Keratinocyte (primary cell): ENCODE measurements at regions not wholly inside any gene's neighbourhood (a gene's known extent, or its start where the extent isn't known, plus 50 kb on each side); places are given as distances from the start of the nearest gene placed in this dataset.

ENCODE experiments used
- DNase-seq: peaks from one replicate; pipeline ENCODE4 v3.0.0-alpha.2; 2011; ENCODE audit warnings: low read depth, missing footprints, low spot score
- FAIRE-seq: peaks from 2 replicates; lab custom pipeline; 2011; peaks lifted over from hg19 to GRCh38; lab: Jason Lieb, UNC
- H2AFZ ChIP-seq: 2 replicates; pipeline ENCODE4 v1.6.0; 2012; ENCODE audit warnings: low read length, control low read depth, inconsistent platforms; ENCODE audit not compliant: control insufficient read depth
- H3K27ac ChIP-seq: 2 replicates; pipeline ENCODE4 v1.5.1; 2011; ENCODE audit warnings: low read length; ENCODE audit not compliant: control insufficient read depth, insufficient read depth
- H3K27me3 ChIP-seq: 3 replicates; pipeline ENCODE4 v1.6.0; 2011; ENCODE audit warnings: low read length; ENCODE audit not compliant: control insufficient read depth, insufficient read depth; ENCODE audit errors: extremely low read depth
- H3K36me3 ChIP-seq, 2 experiments: 2 replicates in 1 of 2; 3 replicates in 1 of 2; pipeline ENCODE4 v1.5.1; 2011; ENCODE audit warnings: low read length in 2 of 2, mild to moderate bottlenecking in 1 of 2; ENCODE audit not compliant: control insufficient read depth in 2 of 2, insufficient read depth in 2 of 2; ENCODE audit errors: extremely low read depth in 1 of 2
- H3K4me1 ChIP-seq: 3 replicates; pipeline ENCODE4 v1.5.1; 2011; ENCODE audit warnings: low read length; ENCODE audit not compliant: control insufficient read depth, insufficient read depth; ENCODE audit errors: extremely low read depth
- H3K4me2 ChIP-seq: 3 replicates; pipeline ENCODE4 v1.6.0; 2011; ENCODE audit warnings: low read depth, low read length; ENCODE audit not compliant: control insufficient read depth, insufficient read depth; ENCODE audit errors: extremely low read depth
- H3K4me3 ChIP-seq, 3 experiments: fragments of 200-600 bp in 1 of 3; sonication (generic) in 1 of 3; 2 replicates in 2 of 3; 3 replicates in 1 of 3; pipeline ENCODE4 v1.5.1; 2011 to 2016; ENCODE audit warnings: low read length in 3 of 3, mild to moderate bottlenecking in 3 of 3, control low read depth in 2 of 3, inconsistent platforms in 1 of 3, low read depth in 1 of 3, mixed read lengths in 1 of 3, mixed run types in 1 of 3, moderate library complexity in 1 of 3; ENCODE audit not compliant: control insufficient read depth in 2 of 3, insufficient read depth in 2 of 3; ENCODE audit errors: extremely low read depth in 1 of 3
- H3K79me2 ChIP-seq: 2 replicates; pipeline ENCODE4 v1.6.0; 2012; ENCODE audit warnings: low read length; ENCODE audit not compliant: control insufficient read depth, insufficient read depth
- H3K9ac ChIP-seq: 3 replicates; pipeline ENCODE4 v1.6.0; 2011; ENCODE audit warnings: low read length; ENCODE audit not compliant: control insufficient read depth, insufficient read depth; ENCODE audit errors: extremely low read depth
- H3K9me1 ChIP-seq: 3 replicates; pipeline ENCODE4 v1.6.0; 2011; ENCODE audit warnings: low read length; ENCODE audit not compliant: control insufficient read depth, insufficient read depth; ENCODE audit errors: extremely low read depth
- H3K9me3 ChIP-seq: 2 replicates; pipeline ENCODE4 v1.5.1; 2012; ENCODE audit warnings: low read depth, low read length; ENCODE audit not compliant: control insufficient read depth
- H4K20me1 ChIP-seq: 3 replicates; pipeline ENCODE4 v1.6.0; 2011; ENCODE audit warnings: low read length; ENCODE audit not compliant: control insufficient read depth, insufficient read depth; ENCODE audit errors: extremely low read depth
- EZH2 ChIP-seq: IDR thresholded peaks from one replicate; pipeline ENCODE4 v1.6.1; 2012; ENCODE audit warnings: inconsistent platforms, mild to moderate bottlenecking, low read length, moderate library complexity
- dilution Hi-C: fragments of 300-500 bp; cut with MboI; formaldehyde crosslinking; loops from one replicate; pipeline ENCODE4 v1.7.0; 2020; ENCODE audit warnings: low sequenced_read_pairs; ENCODE audit not compliant: extremely low pct_ligation_motif_present
- TF ChIP-seq, protein P1 (sequence below), 3 experiments: IDR thresholded peaks in 1 of 3; conservative IDR thresholded peaks in 1 of 3; optimal IDR thresholded peaks in 1 of 3; 2 replicates in 2 of 3; 3 replicates in 1 of 3; pipeline versions ENCODE3 to v1.5.1; 2011; ENCODE audit warnings: low read length in 3 of 3, mild to moderate bottlenecking in 3 of 3, moderate library complexity in 2 of 3, control low read depth in 1 of 3, inconsistent platforms in 1 of 3; ENCODE audit not compliant: insufficient read depth in 2 of 3; ENCODE audit errors: extremely low read depth in 1 of 3

DNA sequence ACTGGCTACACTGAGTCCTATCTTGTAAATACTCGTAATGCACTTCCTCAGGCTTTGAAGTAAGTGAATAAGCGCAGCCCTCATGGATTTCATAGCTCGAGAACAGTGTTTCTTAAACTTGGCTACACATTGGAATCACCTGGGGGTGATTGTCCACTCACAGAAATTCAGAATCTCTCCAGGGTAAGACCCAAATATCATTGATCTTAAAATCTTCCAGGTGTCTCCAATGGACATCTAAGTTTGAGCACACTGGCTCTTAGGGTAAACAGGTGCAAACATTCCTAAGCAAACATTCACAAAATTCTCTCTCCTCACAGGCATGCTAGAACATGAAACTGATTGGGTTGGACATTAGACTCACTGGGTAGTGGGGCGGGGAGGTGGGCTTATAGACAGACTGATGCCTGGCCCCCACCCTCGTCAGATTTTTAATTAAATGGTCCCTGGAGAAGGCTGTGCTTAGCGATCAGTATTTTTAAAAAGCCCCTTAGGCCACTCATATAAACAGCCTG is 279.7 kb upstream of the TBL1XR1 start:
- H3K9me1 ChIP-seq: no peaks in the 10 kb centered on the region
- no peak for FAIRE-seq
- no peak overlapping the region for H3K4me3 ChIP-seq
- H3K27ac ChIP-seq: no peak overlapping the region
- H3K9me3 ChIP-seq: no peaks in the 10 kb centered on the region
- H3K4me2 ChIP-seq: no peak overlapping the region
- H3K36me3 ChIP-seq: no peaks in the 10 kb centered on the region
- no peaks in the 10 kb centered on the region for H4K20me1 ChIP-seq
- no peak for DNase-seq
- TF ChIP-seq, protein P1, sequence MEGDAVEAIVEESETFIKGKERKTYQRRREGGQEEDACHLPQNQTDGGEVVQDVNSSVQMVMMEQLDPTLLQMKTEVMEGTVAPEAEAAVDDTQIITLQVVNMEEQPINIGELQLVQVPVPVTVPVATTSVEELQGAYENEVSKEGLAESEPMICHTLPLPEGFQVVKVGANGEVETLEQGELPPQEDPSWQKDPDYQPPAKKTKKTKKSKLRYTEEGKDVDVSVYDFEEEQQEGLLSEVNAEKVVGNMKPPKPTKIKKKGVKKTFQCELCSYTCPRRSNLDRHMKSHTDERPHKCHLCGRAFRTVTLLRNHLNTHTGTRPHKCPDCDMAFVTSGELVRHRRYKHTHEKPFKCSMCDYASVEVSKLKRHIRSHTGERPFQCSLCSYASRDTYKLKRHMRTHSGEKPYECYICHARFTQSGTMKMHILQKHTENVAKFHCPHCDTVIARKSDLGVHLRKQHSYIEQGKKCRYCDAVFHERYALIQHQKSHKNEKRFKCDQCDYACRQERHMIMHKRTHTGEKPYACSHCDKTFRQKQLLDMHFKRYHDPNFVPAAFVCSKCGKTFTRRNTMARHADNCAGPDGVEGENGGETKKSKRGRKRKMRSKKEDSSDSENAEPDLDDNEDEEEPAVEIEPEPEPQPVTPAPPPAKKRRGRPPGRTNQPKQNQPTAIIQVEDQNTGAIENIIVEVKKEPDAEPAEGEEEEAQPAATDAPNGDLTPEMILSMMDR (optimal IDR thresholded peaks at IDR 0.05 in 1 of 3, IDR thresholded peaks at IDR 0.05 in 1 of 3, conservative IDR thresholded peaks at IDR 0.05 in 1 of 3; ENCODE audit: extremely low read depth in 1 of 3, insufficient read depth in 2 of 3, low read length in 3 of 3): no peak
- TF ChIP-seq EZH2: no peak
- H2AFZ ChIP-seq: no peak overlapping the region
- no peak overlapping the region for H3K9ac ChIP-seq
- H3K4me1 ChIP-seq: peaks cover 19% of the 10 kb centered on the region
- no peaks in the 10 kb centered on the region for H3K79me2 ChIP-seq
- dilution Hi-C loops: no loop called here
- no peaks in the 10 kb centered on the region for H3K27me3 ChIP-seq

DNA sequence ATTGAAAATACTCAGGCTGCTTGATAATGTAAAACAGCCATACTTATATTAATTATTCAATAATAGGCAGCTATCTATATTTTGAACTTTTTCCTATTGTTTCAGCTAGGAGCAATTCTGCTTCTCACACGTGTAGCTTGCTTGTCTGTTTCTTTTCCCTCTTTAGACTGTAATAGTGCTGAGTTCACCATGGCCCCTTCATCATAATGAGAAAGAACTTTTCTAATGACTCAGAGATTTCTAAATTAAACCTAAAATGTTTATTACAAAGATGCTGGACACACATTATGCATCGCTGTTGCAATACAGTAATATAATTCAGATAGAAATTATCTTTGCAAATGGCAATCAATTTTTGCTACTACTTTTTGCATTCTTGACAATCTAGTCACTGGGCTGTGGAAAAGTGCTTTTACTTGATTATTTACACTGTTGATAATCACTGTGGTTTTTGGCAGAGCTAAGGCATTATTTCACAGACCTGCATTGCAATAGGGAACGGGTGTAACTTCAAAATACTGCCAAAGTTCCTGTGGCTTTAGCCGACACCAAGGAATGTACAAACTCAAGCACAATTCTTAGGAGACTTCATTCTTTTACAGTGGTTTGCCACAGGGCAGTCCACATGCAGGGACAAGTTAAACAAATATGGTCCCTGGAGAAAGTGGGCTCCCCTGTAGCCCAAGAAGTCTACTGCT is 281.0 kb upstream of the TBL1XR1 start:
- Histone ChIP-seq H3K27ac (peak overlapping the region; percentile 78), H3K9me3 (no peaks in the 10 kb centered on the region), H3K36me3 (no peaks in the 10 kb centered on the region), H3K9me1 (no peaks in the 10 kb centered on the region), H3K27me3 (no peaks in the 10 kb centered on the region), H3K4me2 (peak overlapping the region; percentile 57), H3K79me2 (no peaks in the 10 kb centered on the region), H4K20me1 (no peaks in the 10 kb centered on the region), H3K4me3 (peak overlapping the region in 1 of 3 experiments; percentile 19), H3K4me1 (peaks cover 23% of the 10 kb centered on the region), H2AFZ (no peak overlapping the region), H3K9ac (peak overlapping the region; percentile 18)
- peak; percentile 96 for FAIRE-seq
- dilution Hi-C loops: no loop called here
- TF ChIP-seq EZH2: no peak
- TF ChIP-seq, protein P1 (optimal IDR thresholded peaks at IDR 0.05 in 1 of 3, IDR thresholded peaks at IDR 0.05 in 1 of 3, conservative IDR thresholded peaks at IDR 0.05 in 1 of 3; ENCODE audit: extremely low read depth in 1 of 3, insufficient read depth in 2 of 3, low read length in 3 of 3): no peak
- peak; percentile 84 for DNase-seq
